GM10248 (cell line): ENCODE measurements at regions not wholly inside any gene's neighbourhood (a gene's known extent, or its start where the extent isn't known, plus 50 kb on each side); places are given as distances from the start of the nearest gene placed in this dataset.
"Not testable (repeated sequence)": the region's sequence is repeated elsewhere in the genome, so short reads cannot be mapped to it uniquely, and the experiment has no call there.

Experiments
- CTCF ChIA-PET: fragments of 300-600 bp; sonication (Branson Sonifier 250); formaldehyde crosslinking; extraction: SDS; loops from one replicate; lab custom pipeline; 2021; ENCODE audit warnings: antibody characterized with exemption; lab: Yijun Ruan, JAX
- POLR2A ChIA-PET: fragments of 350-650 bp; sonication (Branson Sonifier 250); formaldehyde crosslinking; extraction: SDS; loops from one replicate; lab custom pipeline; 2020; ENCODE audit warnings: antibody characterized with exemption; lab: Yijun Ruan, JAX
- DNase-seq: peaks from one replicate; pipeline ENCODE4 v3.0.0; 2012; ENCODE audit errors: extremely low spot score
- CTCF ChIP-seq: IDR thresholded peaks from 2 replicates; pipeline ENCODE4 v1.5.1; 2012; ENCODE audit warnings: mild to moderate bottlenecking, low read depth; ENCODE audit errors: extremely low read depth, missing control alignments, control extremely low read depth

- no peak for DNase-seq
- POLR2A ChIA-PET: no interaction called here
- no peak for TF ChIP-seq CTCF
- CTCF ChIA-PET: no interaction called here
Measured at GRCh38 chr2:130289780-130290179, 52.9 kb upstream of the IMP4 start.

GRCh38 chr2:130288467-130289403, 54.0 kb upstream of the IMP4 start:
- no peak for TF ChIP-seq CTCF
- DNase-seq: no peak
- ChIA-PET POLR2A (no interaction called here), CTCF (no interaction called here)

GRCh38 chr2:130287656-130288026, 55.1 kb upstream of the IMP4 start:
- CTCF ChIA-PET: no interaction called here
- TF ChIP-seq CTCF: no peak
- DNase-seq: no peak
- POLR2A ChIA-PET: no interaction called here

- CTCF ChIA-PET: no interaction called here
- DNase-seq: no peak
- no peak for TF ChIP-seq CTCF
- POLR2A ChIA-PET: no interaction called here
Measured at GRCh38 chr2:130286983-130287655, 55.6 kb upstream of the IMP4 start.

- DNase-seq, CTCF ChIA-PET, POLR2A ChIA-PET: not testable (repeated sequence)
Measured at GRCh38 chr2:130283341-130283869, 59.3 kb upstream of the IMP4 start.

- POLR2A ChIA-PET, CTCF ChIA-PET, DNase-seq: not testable (repeated sequence)
Measured at GRCh38 chr2:130279551-130279950, 63.1 kb upstream of the IMP4 start.

- POLR2A ChIA-PET, CTCF ChIA-PET, DNase-seq: not testable (repeated sequence)
Measured at GRCh38 chr2:130268333-130268732, 70.1 kb upstream of the TUBA3E start.

- DNase-seq, CTCF ChIA-PET, POLR2A ChIA-PET: not testable (repeated sequence)
Measured at GRCh38 chr2:130267572-130267971, 69.3 kb upstream of the TUBA3E start.

- POLR2A ChIA-PET, CTCF ChIA-PET, DNase-seq: not testable (repeated sequence)
Measured at GRCh38 chr2:130266836-130267235, 68.6 kb upstream of the TUBA3E start.

- DNase-seq, CTCF ChIA-PET, POLR2A ChIA-PET: not testable (repeated sequence)
Measured at GRCh38 chr2:130265570-130266247, 67.5 kb upstream of the TUBA3E start.

- POLR2A ChIA-PET, DNase-seq, CTCF ChIA-PET: not testable (repeated sequence)
Measured at GRCh38 chr2:130264901-130265320, 66.7 kb upstream of the TUBA3E start.
